Ishikawa (cell line): ENCODE measurements at regions not wholly inside any gene's neighbourhood (a gene's known extent, or its start where the extent isn't known, plus 50 kb on each side); places are given as distances from the start of the nearest gene placed in this dataset.

Experiments used
- CEBPB ChIP-seq: IDR thresholded peaks from 2 replicates; pipeline ENCODE4 v1.6.1; 2012
- CREB1 ChIP-seq: IDR thresholded peaks from 2 replicates; pipeline ENCODE4 v1.6.1; 2012; ENCODE audit warnings: low read depth
- EGR1 ChIP-seq: IDR thresholded peaks from 2 replicates; pipeline ENCODE4 v1.6.1; 2012
- EP300 ChIP-seq: IDR thresholded peaks from 2 replicates; pipeline ENCODE4 v1.6.1; 2012; ENCODE audit warnings: borderline replicate concordance
- FOXM1 ChIP-seq: IDR thresholded peaks from 2 replicates; pipeline ENCODE4 v1.6.1; 2012; ENCODE audit warnings: low read depth, borderline replicate concordance
- MAX ChIP-seq: IDR thresholded peaks from 2 replicates; pipeline ENCODE4 v1.6.1; 2012
- NFIC ChIP-seq: IDR thresholded peaks from 2 replicates; pipeline ENCODE4 v1.6.1; 2012
- RAD21 ChIP-seq: IDR thresholded peaks from 2 replicates; pipeline ENCODE4 v1.6.1; 2012; ENCODE audit warnings: low read depth
- TAF1 ChIP-seq: IDR thresholded peaks from 2 replicates; pipeline ENCODE4 v1.6.1; 2012; ENCODE audit warnings: low read depth, mild to moderate bottlenecking
- TCF12 ChIP-seq: IDR thresholded peaks from 2 replicates; pipeline ENCODE4 v1.6.1; 2012; ENCODE audit warnings: low read depth
- TEAD4 ChIP-seq: IDR thresholded peaks from 2 replicates; pipeline ENCODE4 v1.6.1; 2012
- USF1 ChIP-seq: IDR thresholded peaks from 2 replicates; pipeline ENCODE4 v1.6.1; 2012
- YY1 ChIP-seq: IDR thresholded peaks from 2 replicates; pipeline ENCODE4 v1.6.1; 2012; ENCODE audit warnings: low read depth
- ZBTB7A ChIP-seq: IDR thresholded peaks from 2 replicates; pipeline ENCODE4 v1.6.1; 2012; ENCODE audit warnings: low read depth
- TF ChIP-seq, protein P1 (sequence below): IDR thresholded peaks from 2 replicates; pipeline ENCODE4 v1.6.1; 2012; ENCODE audit warnings: low read depth, mild to moderate bottlenecking

DNA sequence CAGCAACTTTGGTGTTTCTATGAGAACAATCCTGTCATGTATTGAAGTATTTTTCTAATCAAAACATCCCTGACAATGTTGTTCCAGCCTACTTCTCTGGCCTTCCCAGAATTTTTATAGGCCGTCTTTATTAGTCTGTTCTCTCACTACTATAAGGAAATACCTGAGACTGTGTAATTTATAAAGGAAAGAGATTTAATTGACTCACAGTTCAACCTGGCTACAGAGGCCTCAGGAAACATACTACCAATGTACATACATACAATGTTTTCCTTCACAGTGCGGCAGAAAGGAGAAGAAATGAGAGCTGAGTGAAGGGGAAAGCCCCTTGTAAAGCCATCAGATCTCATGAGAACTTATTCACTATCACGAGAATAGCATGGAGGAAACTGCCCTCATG, 484.7 kb upstream of the PODXL start:
- TF ChIP-seq CEBPB: no peak
- TF ChIP-seq TCF12: no peak
- TF ChIP-seq RAD21: no peak
- TF ChIP-seq, protein P1, sequence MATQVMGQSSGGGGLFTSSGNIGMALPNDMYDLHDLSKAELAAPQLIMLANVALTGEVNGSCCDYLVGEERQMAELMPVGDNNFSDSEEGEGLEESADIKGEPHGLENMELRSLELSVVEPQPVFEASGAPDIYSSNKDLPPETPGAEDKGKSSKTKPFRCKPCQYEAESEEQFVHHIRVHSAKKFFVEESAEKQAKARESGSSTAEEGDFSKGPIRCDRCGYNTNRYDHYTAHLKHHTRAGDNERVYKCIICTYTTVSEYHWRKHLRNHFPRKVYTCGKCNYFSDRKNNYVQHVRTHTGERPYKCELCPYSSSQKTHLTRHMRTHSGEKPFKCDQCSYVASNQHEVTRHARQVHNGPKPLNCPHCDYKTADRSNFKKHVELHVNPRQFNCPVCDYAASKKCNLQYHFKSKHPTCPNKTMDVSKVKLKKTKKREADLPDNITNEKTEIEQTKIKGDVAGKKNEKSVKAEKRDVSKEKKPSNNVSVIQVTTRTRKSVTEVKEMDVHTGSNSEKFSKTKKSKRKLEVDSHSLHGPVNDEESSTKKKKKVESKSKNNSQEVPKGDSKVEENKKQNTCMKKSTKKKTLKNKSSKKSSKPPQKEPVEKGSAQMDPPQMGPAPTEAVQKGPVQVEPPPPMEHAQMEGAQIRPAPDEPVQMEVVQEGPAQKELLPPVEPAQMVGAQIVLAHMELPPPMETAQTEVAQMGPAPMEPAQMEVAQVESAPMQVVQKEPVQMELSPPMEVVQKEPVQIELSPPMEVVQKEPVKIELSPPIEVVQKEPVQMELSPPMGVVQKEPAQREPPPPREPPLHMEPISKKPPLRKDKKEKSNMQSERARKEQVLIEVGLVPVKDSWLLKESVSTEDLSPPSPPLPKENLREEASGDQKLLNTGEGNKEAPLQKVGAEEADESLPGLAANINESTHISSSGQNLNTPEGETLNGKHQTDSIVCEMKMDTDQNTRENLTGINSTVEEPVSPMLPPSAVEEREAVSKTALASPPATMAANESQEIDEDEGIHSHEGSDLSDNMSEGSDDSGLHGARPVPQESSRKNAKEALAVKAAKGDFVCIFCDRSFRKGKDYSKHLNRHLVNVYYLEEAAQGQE: no peak
- TF ChIP-seq YY1: no peak
- no peak for TF ChIP-seq ZBTB7A
- TF ChIP-seq FOXM1: no peak

DNA sequence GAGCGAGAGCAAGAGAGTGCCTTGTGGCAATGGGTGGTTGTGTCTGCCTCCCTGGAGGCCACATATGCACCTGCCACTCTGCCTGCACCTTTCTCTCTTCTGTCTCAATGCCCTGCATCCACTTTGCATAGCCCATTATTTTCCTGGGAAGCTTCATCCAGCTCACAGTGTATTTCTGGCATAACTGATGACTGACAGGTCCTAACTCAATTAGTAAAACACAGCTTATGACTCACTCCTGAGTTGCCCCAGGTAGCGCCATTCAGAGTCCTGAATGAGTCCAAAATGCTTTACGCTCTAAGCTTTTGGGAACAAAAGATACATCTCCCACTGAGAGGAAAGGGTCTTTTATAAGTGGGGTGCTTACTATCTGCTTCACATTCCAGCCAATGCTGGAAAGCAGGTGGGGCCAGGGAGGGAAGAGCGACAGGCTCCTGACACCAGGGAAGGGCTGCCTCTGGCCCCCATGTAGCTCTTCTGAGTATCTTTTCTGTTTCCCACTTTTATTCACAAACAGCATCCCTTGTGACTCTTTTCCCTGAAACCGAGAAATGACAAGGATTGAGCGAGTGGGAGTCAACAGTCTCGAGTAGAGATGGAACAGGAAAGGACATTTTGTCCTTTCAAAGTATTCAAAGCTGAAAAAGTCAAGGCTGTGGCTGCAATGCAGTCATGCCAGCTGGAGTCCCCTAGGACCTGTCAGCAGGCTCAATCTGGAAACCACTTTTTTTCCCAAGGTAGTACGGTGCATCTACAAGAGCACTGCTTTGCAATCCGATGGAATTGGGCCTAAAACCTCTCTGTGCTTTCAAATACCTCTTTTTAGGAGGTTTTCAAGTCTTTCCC, 479.3 kb upstream of the PODXL start:
- TF ChIP-seq FOXM1 (no peak), RAD21 (no peak), EGR1 (no peak), CEBPB (no peak), NFIC (no peak), CREB1 (no peak), USF1 (no peak), MAX (no peak), TAF1 (no peak), TEAD4 (no peak), TCF12 (no peak), ZBTB7A (no peak), YY1 (no peak), EP300 (no peak)
- TF ChIP-seq, protein P1: no peak

- TF ChIP-seq TCF12 (no peak), FOXM1 (no peak), YY1 (no peak), RAD21 (no peak), NFIC (no peak), CREB1 (no peak), TEAD4 (no peak), MAX (no peak), EGR1 (no peak), USF1 (no peak), EP300 (no peak), CEBPB (no peak), ZBTB7A (no peak), TAF1 (no peak)
- TF ChIP-seq, protein P1: no peak
Measured at GRCh38 chr7:132034748-132035416, 478.5 kb upstream of the PODXL start.

- TF ChIP-seq CREB1: no peak
- no peak for TF ChIP-seq NFIC
- TF ChIP-seq CEBPB: no peak
- TF ChIP-seq TEAD4: no peak
- TF ChIP-seq EP300: no peak
- no peak for TF ChIP-seq USF1
- no peak for TF ChIP-seq TAF1
- TF ChIP-seq TCF12: no peak
Measured at GRCh38 chr7:132030883-132031282, 474.5 kb upstream of the PODXL start.
